Cardiac fibroblast (primary cell): ENCODE measurements at regions not wholly inside any gene's neighbourhood (a gene's known extent, or its start where the extent isn't known, plus 50 kb on each side); places are given as distances from the start of the nearest gene placed in this dataset.
"Not testable (repeated sequence)": the region's sequence is repeated elsewhere in the genome, so short reads cannot be mapped to it uniquely, and the experiment has no call there.

Experiments
- DNase-seq, 2 donors: peaks; one replicate each; pipeline versions ENCODE4 v3.0.0 to v3.0.0-alpha.2; 2010; ENCODE audit warnings: low read depth in 2 of 2
- H3K4me3 ChIP-seq, 2 donors: replicated peaks in 1 of 2; 1 replicate in 1 of 2; 2 replicates in 1 of 2; pipeline ENCODE4 v1.5.1; 2011; ENCODE audit warnings: low read depth in 2 of 2, low read length in 2 of 2, mild to moderate bottlenecking in 2 of 2, moderate library complexity in 1 of 2
- CTCF ChIP-seq: IDR thresholded peaks from one replicate; pipeline ENCODE4 v1.5.1; 2011; ENCODE audit warnings: low read depth, mild to moderate bottlenecking, low read length, inconsistent platforms

- TF ChIP-seq CTCF = no peak
- H3K4me3 ChIP-seq = no peak overlapping the region
- DNase-seq = no peak
Observed at GRCh38 chr6:94902974-94903628, 674.2 kb upstream of the MANEA start.

- no peak overlapping the region for H3K4me3 ChIP-seq
- TF ChIP-seq CTCF = no peak
- no peak for DNase-seq
Observed at GRCh38 chr6:94899191-94899590, 678.1 kb upstream of the MANEA start.

GRCh38 chr6:94894300-94894699 is 683.0 kb upstream of the MANEA start:
- TF ChIP-seq CTCF = no peak
- DNase-seq = no peak
- H3K4me3 ChIP-seq = no peak overlapping the region

- TF ChIP-seq CTCF = no peak
- DNase-seq = no peak
- H3K4me3 ChIP-seq = no peak overlapping the region
Observed at GRCh38 chr6:94893327-94893726, 684.0 kb upstream of the MANEA start.

GRCh38 chr6:94873819-94874218 is 703.5 kb upstream of the MANEA start:
- DNase-seq, H3K4me3 ChIP-seq: not testable (repeated sequence)

GRCh38 chr6:94862112-94862511 is 715.2 kb upstream of the MANEA start:
- no peak for DNase-seq
- no peak for TF ChIP-seq CTCF
- H3K4me3 ChIP-seq = no peak overlapping the region

GRCh38 chr6:94859924-94860323 is 717.4 kb upstream of the MANEA start:
- DNase-seq = no peak
- no peak for TF ChIP-seq CTCF
- no peak overlapping the region for H3K4me3 ChIP-seq

GRCh38 chr6:94856999-94857398 is 720.3 kb upstream of the MANEA start:
- not testable (repeated sequence) for H3K4me3 ChIP-seq, DNase-seq

GRCh38 chr6:94851329-94851728 is 726.0 kb upstream of the MANEA start:
- H3K4me3 ChIP-seq, DNase-seq: not testable (repeated sequence)
